BLaER1 (cell line): ENCODE measurements at regions not wholly inside any gene's neighbourhood (a gene's known extent, or its start where the extent isn't known, plus 50 kb on each side); places are given as distances from the start of the nearest gene placed in this dataset.

Experiments used
- H3K27ac ChIP-seq: shearing (Covaris generic); formaldehyde crosslinking; 2 replicates; pipeline ENCODE4 v1.8.1; 2022
- H3K27me3 ChIP-seq: shearing (Covaris generic); formaldehyde crosslinking; 2 replicates; pipeline ENCODE4 v1.8.1; 2022
- H3K36me3 ChIP-seq: shearing (Covaris generic); formaldehyde crosslinking; 2 replicates; pipeline ENCODE4 v1.8.1; 2022
- H3K4me1 ChIP-seq: shearing (Covaris generic); formaldehyde crosslinking; 2 replicates; pipeline ENCODE4 v1.8.1; 2022
- H3K4me2 ChIP-seq: shearing (Covaris generic); formaldehyde crosslinking; 2 replicates; pipeline ENCODE4 v1.8.1; 2022
- H3K4me3 ChIP-seq: shearing (Covaris generic); formaldehyde crosslinking; 2 replicates; pipeline ENCODE4 v1.8.1; 2022
- H3K9ac ChIP-seq: shearing (Covaris generic); formaldehyde crosslinking; 2 replicates; pipeline ENCODE4 v1.8.1; 2022
- H3K9me3 ChIP-seq: shearing (Covaris generic); formaldehyde crosslinking; 2 replicates; pipeline ENCODE4 v1.8.1; 2022
- H4K20me1 ChIP-seq: shearing (Covaris generic); formaldehyde crosslinking; 2 replicates; pipeline ENCODE4 v1.8.1; 2022
- Cebpa-rat ChIP-seq: shearing (Covaris generic); IDR thresholded peaks from 2 replicates; pipeline ENCODE4 v1.8.1; 2022

DNA sequence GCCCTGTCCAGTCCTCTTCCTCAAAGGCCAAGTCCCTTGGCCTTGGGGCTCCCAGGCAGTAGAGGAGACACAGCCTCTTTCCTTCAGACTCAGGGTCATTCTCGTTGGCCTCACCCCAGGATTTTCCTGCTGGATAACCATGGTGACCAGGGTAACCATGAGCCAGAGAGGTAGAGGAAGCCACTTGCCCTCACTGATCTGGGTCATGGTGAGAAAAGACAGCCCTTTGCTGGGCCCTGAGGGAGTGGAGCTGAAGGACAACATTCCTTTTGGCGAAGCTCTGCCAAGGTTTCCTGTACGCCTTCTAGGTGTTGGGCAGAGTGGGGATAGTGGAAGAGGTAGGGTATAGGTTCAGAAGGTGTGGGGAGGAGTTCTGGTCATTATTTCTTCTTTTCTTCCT, 53.1 kb upstream of the WNT4 start:
- Histone ChIP-seq H3K9ac (no peak overlapping the region), H3K4me3 (no peak overlapping the region), H4K20me1 (no peaks in the 10 kb centered on the region), H3K4me1 (no peaks in the 10 kb centered on the region), H3K4me2 (no peak overlapping the region), H3K27ac (no peak overlapping the region), H3K27me3 (no peaks in the 10 kb centered on the region), H3K36me3 (no peaks in the 10 kb centered on the region), H3K9me3 (no peaks in the 10 kb centered on the region)
- no peak for TF ChIP-seq Cebpa-rat

DNA sequence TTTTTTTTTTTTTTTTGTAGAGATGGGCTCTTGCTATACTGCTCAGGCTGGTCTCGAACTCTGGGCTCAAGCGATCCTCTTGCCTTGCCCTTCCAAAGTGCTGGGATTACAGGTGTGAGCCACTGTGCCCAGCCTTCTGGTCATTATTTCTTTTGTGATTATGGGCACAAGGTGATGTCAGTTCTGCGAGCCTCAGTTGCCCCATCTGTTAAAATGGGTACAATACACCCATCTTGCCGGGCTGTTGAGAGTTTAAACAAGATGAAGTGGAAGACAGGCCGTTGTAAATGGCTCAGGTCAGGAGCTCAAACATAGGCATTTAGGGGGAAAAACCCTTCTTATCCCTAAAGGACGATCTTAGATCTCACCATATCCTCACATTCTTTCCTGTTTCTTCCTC, 53.7 kb upstream of the WNT4 start:
- no peaks in the 10 kb centered on the region for H3K27me3 ChIP-seq

DNA sequence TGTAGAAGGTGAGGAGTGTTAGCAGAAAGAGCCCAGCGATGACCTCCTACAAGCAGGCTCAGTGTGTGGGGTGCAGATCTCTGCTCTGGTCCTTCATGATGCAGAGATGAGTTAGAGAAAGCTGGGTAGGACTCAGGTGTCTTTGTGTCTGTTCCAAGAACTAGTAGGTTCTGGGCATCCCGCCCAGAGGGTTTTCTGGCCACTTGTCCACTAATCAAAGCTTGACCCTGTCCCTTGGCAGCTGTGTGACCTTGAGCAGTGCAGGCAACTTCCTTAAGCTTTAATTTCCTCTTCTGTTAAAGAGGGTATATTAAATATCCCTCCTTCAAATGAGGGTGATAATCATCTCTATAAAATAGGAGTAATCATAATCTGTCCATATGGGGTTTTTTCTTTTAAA, 54.7 kb upstream of the WNT4 start:
- no peak for TF ChIP-seq Cebpa-rat
- H3K9ac ChIP-seq, result no peak overlapping the region
- H3K9me3 ChIP-seq, result no peaks in the 10 kb centered on the region
- H3K4me2 ChIP-seq, result no peak overlapping the region
- H3K27ac ChIP-seq, result no peak overlapping the region
- no peaks in the 10 kb centered on the region for H3K27me3 ChIP-seq
- no peaks in the 10 kb centered on the region for H4K20me1 ChIP-seq
- H3K4me3 ChIP-seq, result no peak overlapping the region
- no peaks in the 10 kb centered on the region for H3K4me1 ChIP-seq
- H3K36me3 ChIP-seq, result no peaks in the 10 kb centered on the region

More for the DNA sequence above, 53.7 kb upstream of the WNT4 start:
- Histone ChIP-seq H3K9me3 (no peaks in the 10 kb centered on the region), H3K9ac (no peak overlapping the region), H3K4me1 (no peaks in the 10 kb centered on the region), H3K4me3 (no peak overlapping the region), H4K20me1 (no peaks in the 10 kb centered on the region), H3K4me2 (no peak overlapping the region), H3K27ac (no peak overlapping the region), H3K36me3 (no peaks in the 10 kb centered on the region)
- no peak for TF ChIP-seq Cebpa-rat

DNA sequence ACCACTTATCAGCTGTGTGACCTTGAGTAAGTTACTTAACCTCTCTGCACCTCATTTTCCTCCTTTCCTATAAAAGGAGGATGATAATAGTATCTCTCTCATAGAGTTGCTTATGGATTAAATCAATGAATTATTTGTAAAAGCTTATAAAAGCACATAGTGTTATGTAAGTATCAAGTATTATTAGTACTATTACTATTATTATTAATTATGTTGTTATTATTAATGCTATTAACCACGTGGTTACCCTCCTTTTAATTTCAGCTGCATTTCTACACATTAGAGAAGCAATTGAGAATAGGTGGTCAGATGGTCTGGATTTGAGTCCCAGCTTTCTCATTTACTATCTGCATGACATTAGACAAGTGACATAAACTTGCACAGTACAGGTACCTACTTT, 58.1 kb upstream of the WNT4 start:
- Histone ChIP-seq H3K36me3 (no peaks in the 10 kb centered on the region), H3K4me1 (no peaks in the 10 kb centered on the region), H3K27ac (no peak overlapping the region), H3K9ac (no peak overlapping the region), H3K27me3 (no peaks in the 10 kb centered on the region), H4K20me1 (no peaks in the 10 kb centered on the region), H3K9me3 (no peaks in the 10 kb centered on the region), H3K4me2 (no peak overlapping the region), H3K4me3 (no peak overlapping the region)
- TF ChIP-seq Cebpa-rat, result no peak

DNA sequence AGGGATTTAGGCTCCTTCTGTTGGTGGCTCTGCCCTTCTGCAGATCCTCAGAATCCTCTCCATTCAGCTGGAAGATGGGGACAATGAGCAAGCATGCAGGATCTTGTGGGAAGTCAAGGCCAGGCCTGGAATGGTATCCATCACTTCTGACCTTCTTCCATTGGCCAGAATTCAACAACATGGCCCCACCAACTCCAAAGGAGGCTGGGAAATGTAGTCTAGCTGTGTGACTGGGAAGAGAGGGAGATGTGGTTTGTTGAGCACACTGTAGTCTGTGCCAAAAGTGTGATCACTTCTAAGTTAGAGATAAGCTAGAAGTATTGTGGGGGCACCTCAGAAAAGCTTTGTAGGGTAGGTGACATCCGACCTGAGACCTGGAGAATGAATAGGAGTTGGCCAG, 60.4 kb upstream of the WNT4 start:
- Histone ChIP-seq H3K9ac (no peak overlapping the region), H3K27ac (no peak overlapping the region), H3K27me3 (no peaks in the 10 kb centered on the region), H3K4me2 (no peak overlapping the region), H3K4me1 (no peaks in the 10 kb centered on the region), H3K9me3 (no peaks in the 10 kb centered on the region), H3K4me3 (no peak overlapping the region), H3K36me3 (no peaks in the 10 kb centered on the region), H4K20me1 (no peaks in the 10 kb centered on the region)
- TF ChIP-seq Cebpa-rat, result no peak

DNA sequence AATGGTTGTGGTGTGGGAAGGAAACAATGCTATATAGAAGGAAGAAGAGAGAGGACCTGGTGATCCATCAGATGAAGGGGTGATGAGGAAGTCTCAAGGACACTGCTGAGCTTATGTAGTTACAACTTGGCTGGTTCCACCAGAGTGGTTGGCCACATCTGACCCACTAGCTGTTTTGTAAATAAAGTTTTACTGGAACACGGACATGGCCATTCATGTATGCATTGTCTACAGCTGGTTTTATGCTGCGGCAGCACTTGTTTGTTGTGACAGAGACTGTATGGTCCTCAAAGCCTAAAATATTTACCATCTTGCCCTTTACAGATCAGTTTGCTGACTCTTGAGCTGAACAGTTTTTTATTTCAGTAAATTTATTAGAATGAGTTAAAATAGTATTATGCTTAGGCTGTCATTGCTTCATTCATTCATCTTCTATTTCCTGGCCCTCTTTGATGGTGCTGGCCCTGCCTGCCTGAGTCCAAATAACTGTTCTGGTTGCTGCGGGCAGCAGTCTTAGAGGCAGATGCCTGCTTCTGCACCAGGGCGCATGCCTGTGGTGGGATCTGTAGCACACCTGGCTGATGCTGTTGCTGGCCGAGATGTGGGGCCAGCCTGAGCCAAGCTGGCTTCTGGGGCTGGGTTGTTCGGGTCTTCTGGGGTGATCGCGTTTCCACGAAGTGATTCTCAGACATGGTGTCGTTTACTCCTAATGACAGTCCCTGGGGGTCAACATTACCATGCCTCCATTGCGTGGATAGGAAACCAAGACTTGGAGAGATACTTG, 61.4 kb upstream of the WNT4 start:
- H3K36me3 ChIP-seq, result no peaks in the 10 kb centered on the region
- H3K27ac ChIP-seq, result no peak overlapping the region
- H3K4me1 ChIP-seq, result no peaks in the 10 kb centered on the region
- no peaks in the 10 kb centered on the region for H4K20me1 ChIP-seq
- H3K9ac ChIP-seq, result no peak overlapping the region
- no peak for TF ChIP-seq Cebpa-rat
- no peak overlapping the region for H3K4me3 ChIP-seq
- no peaks in the 10 kb centered on the region for H3K27me3 ChIP-seq
- no peaks in the 10 kb centered on the region for H3K9me3 ChIP-seq
- no peak overlapping the region for H3K4me2 ChIP-seq

DNA sequence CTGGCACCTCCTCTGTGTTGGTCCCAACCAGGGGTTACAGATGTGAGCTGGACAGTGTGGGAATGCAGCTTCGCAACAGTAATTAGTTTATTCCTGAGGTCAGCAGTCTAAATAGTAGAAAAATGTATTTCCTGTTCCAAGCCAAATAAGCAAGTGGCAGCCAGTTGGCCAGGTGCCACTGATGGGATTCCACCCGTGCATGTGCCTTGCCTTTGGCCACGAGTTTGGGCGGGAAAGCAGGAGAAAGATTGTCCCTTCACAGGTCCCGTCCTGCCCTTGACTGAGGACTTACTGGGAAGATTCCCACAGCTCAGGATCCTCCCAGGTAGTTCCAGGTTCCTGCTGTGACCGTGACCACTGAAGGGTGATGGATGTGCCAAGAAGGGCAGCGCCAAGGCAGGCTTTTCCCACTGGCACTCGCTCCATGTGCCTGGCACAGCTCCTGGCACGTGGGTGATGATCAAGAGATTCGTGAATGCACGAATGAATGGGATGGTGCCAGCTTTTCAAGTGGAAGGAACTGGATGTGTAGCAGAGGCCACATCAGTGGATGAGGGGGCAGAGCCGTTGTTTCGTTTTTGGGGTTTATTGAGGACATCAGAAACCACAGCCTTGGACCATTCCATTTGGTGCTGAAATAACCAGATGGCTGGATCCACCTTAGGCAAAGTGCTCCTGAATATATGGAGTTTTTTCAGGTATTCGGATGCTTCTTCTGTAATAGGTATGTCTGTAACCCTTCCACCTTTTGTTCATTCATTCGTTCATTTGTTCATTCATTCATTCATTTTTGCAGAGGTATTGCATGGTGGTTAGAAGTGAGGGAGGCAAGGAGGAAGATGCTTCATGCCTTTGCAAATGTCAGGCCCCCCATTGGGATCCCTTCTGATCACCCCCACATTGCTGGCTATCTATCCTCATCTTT, 62.4 kb upstream of the WNT4 start:
- Histone ChIP-seq H3K9ac (no peak overlapping the region), H3K27ac (no peak overlapping the region), H3K27me3 (no peaks in the 10 kb centered on the region), H3K9me3 (no peaks in the 10 kb centered on the region), H3K4me2 (no peak overlapping the region), H3K4me3 (no peak overlapping the region), H4K20me1 (no peaks in the 10 kb centered on the region), H3K36me3 (no peaks in the 10 kb centered on the region), H3K4me1 (no peaks in the 10 kb centered on the region)
- TF ChIP-seq Cebpa-rat, result no peak

DNA sequence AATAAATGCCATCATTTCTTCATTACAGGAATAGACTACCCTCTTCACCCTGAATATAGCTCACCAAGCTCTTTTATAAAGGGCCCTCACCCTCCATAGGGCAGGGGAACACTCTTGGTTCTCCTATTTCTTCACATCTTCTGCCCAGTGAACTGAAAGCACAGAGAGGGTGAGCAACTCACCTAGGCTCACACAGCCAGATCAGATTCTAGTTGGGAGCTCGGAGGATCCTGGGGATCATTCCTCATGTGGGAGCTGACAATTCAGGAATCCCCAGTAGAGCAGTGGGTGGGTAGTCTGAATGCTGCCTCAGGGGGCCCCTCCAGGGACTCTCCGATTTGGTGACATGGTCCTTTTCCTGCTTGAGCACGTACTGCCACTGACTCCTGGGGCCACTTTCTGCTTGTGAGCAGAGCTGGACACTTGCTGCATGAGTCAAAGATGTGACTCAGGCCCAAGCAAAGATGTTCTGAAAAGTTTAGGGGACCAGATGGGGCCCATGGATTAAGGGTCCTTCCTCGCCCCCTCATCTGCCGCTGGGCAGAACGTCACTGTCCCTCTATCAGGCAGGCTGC, 63.7 kb upstream of the WNT4 start:
- no peaks in the 10 kb centered on the region for H3K9me3 ChIP-seq
- TF ChIP-seq Cebpa-rat, result no peak
- H4K20me1 ChIP-seq, result no peaks in the 10 kb centered on the region
- no peak overlapping the region for H3K27ac ChIP-seq
- H3K4me2 ChIP-seq, result no peak overlapping the region
- H3K4me3 ChIP-seq, result no peak overlapping the region
- H3K27me3 ChIP-seq, result no peaks in the 10 kb centered on the region
- H3K36me3 ChIP-seq, result no peaks in the 10 kb centered on the region
- H3K4me1 ChIP-seq, result no peaks in the 10 kb centered on the region
- H3K9ac ChIP-seq, result no peak overlapping the region

DNA sequence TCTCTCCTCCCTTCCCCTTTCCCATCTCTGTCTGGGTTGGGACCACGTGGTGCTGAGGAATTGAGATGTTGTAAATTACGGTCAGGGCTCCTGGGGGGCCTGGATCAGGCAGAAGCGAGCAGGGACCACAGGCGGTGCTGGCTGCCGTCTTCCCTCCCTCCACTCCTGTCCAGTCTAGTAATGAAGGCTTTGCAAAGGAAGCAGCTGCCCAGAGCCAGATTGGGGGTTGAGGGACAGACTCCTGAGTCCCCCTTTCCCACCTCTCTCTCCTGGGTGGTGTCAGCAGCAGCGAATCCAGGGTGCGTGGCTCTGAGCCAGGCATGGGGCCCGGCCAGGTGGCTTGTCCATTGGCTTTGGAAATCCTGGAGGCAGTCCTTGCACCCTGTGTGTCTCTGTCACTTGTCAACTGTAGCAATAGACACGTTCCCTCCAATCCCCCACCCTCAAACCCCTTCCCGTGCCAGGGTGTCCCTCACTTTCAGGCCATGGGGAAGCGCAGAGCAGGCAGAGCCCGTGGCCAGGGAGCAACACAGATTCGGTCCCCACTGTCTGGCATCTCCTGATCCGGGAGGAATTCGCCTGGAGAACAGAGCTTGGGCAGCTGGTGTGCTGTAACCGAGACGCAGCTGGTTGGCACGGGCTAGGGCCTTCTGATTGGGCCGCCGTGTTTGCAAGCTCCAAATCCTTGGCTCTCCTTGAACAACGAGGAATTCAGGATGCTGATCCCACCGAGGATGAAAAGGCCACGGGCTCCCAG, 64.8 kb upstream of the WNT4 start:
- peaks cover 10% of the 10 kb centered on the region for H3K27me3 ChIP-seq
- TF ChIP-seq Cebpa-rat, result no peak
- no peaks in the 10 kb centered on the region for H4K20me1 ChIP-seq
- no peak overlapping the region for H3K4me2 ChIP-seq
- peaks cover 5% of the 10 kb centered on the region; the same call in 1 of the 2 replicates for H3K4me1 ChIP-seq
- H3K27ac ChIP-seq, result no peak overlapping the region
- no peaks in the 10 kb centered on the region for H3K9me3 ChIP-seq
- H3K4me3 ChIP-seq, result no peak overlapping the region
- no peak overlapping the region for H3K9ac ChIP-seq
- H3K36me3 ChIP-seq, result no peaks in the 10 kb centered on the region
